HEK293 (cell line): ENCODE measurements at regions not wholly inside any gene's neighbourhood (a gene's known extent, or its start where the extent isn't known, plus 50 kb on each side); places are given as distances from the start of the nearest gene placed in this dataset.

Source experiments
- CTCF ChIA-PET: fragments of 350-600 bp; formaldehyde crosslinking; extraction: SDS; loops from one replicate; lab custom pipeline; 2021; ENCODE audit warnings: antibody characterized with exemption; lab: Yijun Ruan, JAX
- POLR2A ChIA-PET: fragments of 300-600 bp; formaldehyde crosslinking; extraction: SDS; loops from one replicate; lab custom pipeline; 2020; ENCODE audit warnings: antibody characterized with exemption, inconsistent platforms; lab: Yijun Ruan, JAX
- H3K27ac ChIP-seq: fragments of 200-500 bp; sonication (Bioruptor generic); 2 replicates; pipeline ENCODE4 v1.5.1; 2014; ENCODE audit warnings: low read depth, low read length, control low read depth, inconsistent platforms; ENCODE audit errors: extremely low read depth
- H3K36me3 ChIP-seq, 2 experiments: fragments of 200-500 bp in 1 of 2; sonication (Bioruptor generic) in 1 of 2; 1 replicate in 1 of 2; 2 replicates in 1 of 2; pipeline ENCODE4 v1.5.1; 2014 to 2017; ENCODE audit warnings: inconsistent platforms in 2 of 2, low read length in 2 of 2; ENCODE audit not compliant: control insufficient read depth in 2 of 2, insufficient read depth in 1 of 2
- H3K4me1 ChIP-seq: fragments of 200-500 bp; sonication (Bioruptor generic); 2 replicates; pipeline ENCODE4 v1.5.1; 2014; ENCODE audit warnings: mild to moderate bottlenecking, low read length, inconsistent platforms; ENCODE audit not compliant: control insufficient read depth, insufficient read depth
- H3K4me3 ChIP-seq: 2 replicates; pipeline ENCODE4 v1.5.1; 2011; ENCODE audit warnings: low read depth, mild to moderate bottlenecking, control low read depth, low read length, moderate library complexity
- H3K9me3 ChIP-seq: fragments of 200-500 bp; sonication (Bioruptor generic); 2 replicates; pipeline ENCODE4 v1.5.1; 2014; ENCODE audit warnings: low read depth, low read length, inconsistent platforms; ENCODE audit not compliant: control insufficient read depth, insufficient read depth
- BCL11B ChIP-seq: fragments of 450-650 bp; formaldehyde crosslinking; IDR thresholded peaks from 2 replicates; pipeline ENCODE4 v1.5.1; 2016; ENCODE audit warnings: low read depth, missing biosample characterization, missing genetic modification characterization
- KLF9 ChIP-seq: fragments of 450-650 bp; formaldehyde crosslinking; IDR thresholded peaks from 2 replicates; pipeline ENCODE4 v1.5.1; 2016; ENCODE audit warnings: missing biosample characterization, missing genetic modification characterization, low read depth
- MZF1 ChIP-seq: fragments of 450-650 bp; formaldehyde crosslinking; IDR thresholded peaks from 2 replicates; pipeline ENCODE4 v1.5.1; 2017; ENCODE audit warnings: missing biosample characterization, missing genetic modification characterization, borderline replicate concordance
- OVOL3 ChIP-seq: fragments of 450-650 bp; formaldehyde crosslinking; IDR thresholded peaks from 2 replicates; pipeline ENCODE4 v1.5.1; 2016; ENCODE audit warnings: missing biosample characterization, missing genetic modification characterization
- REPIN1 ChIP-seq: fragments of 450-650 bp; formaldehyde crosslinking; IDR thresholded peaks from 2 replicates; pipeline ENCODE4 v1.5.1; 2017; ENCODE audit warnings: missing biosample characterization, missing genetic modification characterization, low read depth
- SP2 ChIP-seq: fragments of 450-650 bp; formaldehyde crosslinking; IDR thresholded peaks from 2 replicates; pipeline ENCODE4 v1.5.1; 2016; ENCODE audit warnings: missing biosample characterization, missing genetic modification characterization
- ZBTB8A ChIP-seq: fragments of 450-650 bp; formaldehyde crosslinking; IDR thresholded peaks from 2 replicates; pipeline ENCODE4 v1.5.1; 2016; ENCODE audit warnings: missing biosample characterization, missing genetic modification characterization
- ZNF10 ChIP-seq: fragments of 450-650 bp; formaldehyde crosslinking; IDR thresholded peaks from 2 replicates; pipeline ENCODE4 v1.5.1; 2017; ENCODE audit warnings: missing biosample characterization, missing genetic modification characterization
- ZNF184 ChIP-seq: fragments of 450-650 bp; IDR thresholded peaks from 2 replicates; pipeline ENCODE4 v1.5.1; 2018; ENCODE audit warnings: missing biosample characterization, mild to moderate bottlenecking, missing genetic modification characterization
- ZNF311 ChIP-seq: fragments of 450-650 bp; formaldehyde crosslinking; IDR thresholded peaks from 2 replicates; pipeline ENCODE4 v1.5.1; 2017; ENCODE audit warnings: missing biosample characterization, missing genetic modification characterization, borderline replicate concordance
- ZNF324 ChIP-seq: fragments of 450-650 bp; formaldehyde crosslinking; IDR thresholded peaks from 2 replicates; pipeline ENCODE4 v1.5.1; 2016; ENCODE audit warnings: missing biosample characterization, missing genetic modification characterization
- ZNF514 ChIP-seq: fragments of 450-650 bp; formaldehyde crosslinking; IDR thresholded peaks from 2 replicates; pipeline ENCODE4 v1.5.1; 2016; ENCODE audit warnings: missing biosample characterization, missing genetic modification characterization
- ZNF529 ChIP-seq: fragments of 450-650 bp; formaldehyde crosslinking; IDR thresholded peaks from 2 replicates; pipeline ENCODE4 v1.5.1; 2017; ENCODE audit warnings: missing genetic modification characterization, missing biosample characterization; ENCODE audit not compliant: insufficient replicate concordance
- ZNF548 ChIP-seq: fragments of 450-650 bp; formaldehyde crosslinking; IDR thresholded peaks from 2 replicates; pipeline ENCODE4 v1.5.1; 2016; ENCODE audit warnings: missing biosample characterization, missing genetic modification characterization
- ZNF560 ChIP-seq: fragments of 450-650 bp; formaldehyde crosslinking; IDR thresholded peaks from 2 replicates; pipeline ENCODE4 v1.5.1; 2017; ENCODE audit warnings: missing biosample characterization, missing genetic modification characterization, borderline replicate concordance
- ZNF561 ChIP-seq: fragments of 450-650 bp; IDR thresholded peaks from 2 replicates; pipeline ENCODE4 v1.5.1; 2018; ENCODE audit warnings: missing biosample characterization, missing genetic modification characterization, borderline replicate concordance
- ZNF623 ChIP-seq: fragments of 450-650 bp; formaldehyde crosslinking; IDR thresholded peaks from 2 replicates; pipeline ENCODE4 v1.5.1; 2016; ENCODE audit warnings: missing biosample characterization, missing genetic modification characterization
- ZNF707 ChIP-seq: fragments of 450-650 bp; formaldehyde crosslinking; IDR thresholded peaks from 2 replicates; pipeline ENCODE4 v1.5.1; 2016; ENCODE audit warnings: missing biosample characterization, missing genetic modification characterization
- ZNF837 ChIP-seq: fragments of 450-650 bp; formaldehyde crosslinking; IDR thresholded peaks from 2 replicates; pipeline ENCODE4 v1.5.1; 2016; ENCODE audit warnings: missing biosample characterization, missing genetic modification characterization
- TF ChIP-seq, protein P1 (sequence below): fragments of 450-650 bp; formaldehyde crosslinking; IDR thresholded peaks from 2 replicates; pipeline ENCODE4 v1.5.1; 2016; ENCODE audit warnings: missing biosample characterization, missing genetic modification characterization
- TF ChIP-seq, protein P2 (sequence below): fragments of 450-650 bp; formaldehyde crosslinking; IDR thresholded peaks from 2 replicates; pipeline ENCODE4 v1.5.1; 2016; ENCODE audit warnings: missing biosample characterization, missing genetic modification characterization
- TF ChIP-seq, protein P3 (sequence below): fragments of 450-650 bp; formaldehyde crosslinking; IDR thresholded peaks from 2 replicates; pipeline ENCODE4 v1.5.1; 2017; ENCODE audit warnings: missing biosample characterization, mild to moderate bottlenecking, missing genetic modification characterization, moderate library complexity
- TF ChIP-seq, protein P4 (sequence below): fragments of 450-650 bp; formaldehyde crosslinking; IDR thresholded peaks from 2 replicates; pipeline ENCODE4 v1.5.1; 2016; ENCODE audit warnings: missing biosample characterization, missing genetic modification characterization

DNA sequence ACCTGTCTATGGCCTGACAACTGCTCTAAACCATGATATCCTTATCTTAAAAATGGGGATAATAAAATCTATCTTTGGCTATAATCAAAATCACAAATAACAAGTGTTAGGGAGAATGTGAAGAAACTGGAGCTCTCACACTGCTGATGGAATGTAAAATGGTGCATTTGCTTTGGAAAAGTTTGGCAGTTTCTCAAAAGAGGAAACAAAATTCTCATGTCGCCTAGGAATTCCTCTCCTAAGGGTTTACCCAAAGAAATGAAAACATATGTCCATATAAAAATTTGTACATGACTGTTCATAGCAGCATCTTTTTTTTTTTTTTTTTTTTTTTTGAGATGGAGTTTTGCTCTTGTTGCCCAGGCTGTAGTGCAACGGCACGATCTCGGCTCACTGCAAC lies 64.3 kb downstream of the ZNF281 start (continued):
- TF ChIP-seq ZNF529: no peak
- no peak for TF ChIP-seq ZNF560 (tag by site-specific recombination)
- TF ChIP-seq ZNF184 (tag by site-specific recombination): no peak
- TF ChIP-seq ZBTB8A: no peak
- no peak for TF ChIP-seq OVOL3 (tag by site-specific recombination)
- TF ChIP-seq ZNF10 (tag by site-specific recombination): no peak
- TF ChIP-seq, all 188 proteins: peak for 0

DNA sequence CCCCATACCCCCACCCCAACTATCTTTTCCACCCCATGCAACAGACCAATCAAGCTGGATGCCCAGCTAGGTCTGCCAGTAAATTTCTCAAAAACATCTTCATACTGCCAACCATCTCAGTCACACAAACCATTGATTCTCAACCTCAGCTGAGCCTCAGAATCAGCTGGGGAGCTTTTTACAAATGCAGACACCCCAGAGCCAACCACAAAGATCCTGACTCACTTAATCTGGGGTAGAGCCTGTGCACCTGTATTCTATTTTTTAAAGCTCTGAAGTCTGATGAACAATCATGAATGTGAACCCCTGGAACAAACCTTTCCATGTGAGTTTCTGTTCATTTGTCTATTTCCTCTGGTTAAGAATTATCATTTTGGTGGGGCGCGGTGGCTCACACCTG lies 66.0 kb downstream of the ZNF281 start:
- no peaks in the 10 kb centered on the region for H3K36me3 ChIP-seq
- TF ChIP-seq, protein P1, sequence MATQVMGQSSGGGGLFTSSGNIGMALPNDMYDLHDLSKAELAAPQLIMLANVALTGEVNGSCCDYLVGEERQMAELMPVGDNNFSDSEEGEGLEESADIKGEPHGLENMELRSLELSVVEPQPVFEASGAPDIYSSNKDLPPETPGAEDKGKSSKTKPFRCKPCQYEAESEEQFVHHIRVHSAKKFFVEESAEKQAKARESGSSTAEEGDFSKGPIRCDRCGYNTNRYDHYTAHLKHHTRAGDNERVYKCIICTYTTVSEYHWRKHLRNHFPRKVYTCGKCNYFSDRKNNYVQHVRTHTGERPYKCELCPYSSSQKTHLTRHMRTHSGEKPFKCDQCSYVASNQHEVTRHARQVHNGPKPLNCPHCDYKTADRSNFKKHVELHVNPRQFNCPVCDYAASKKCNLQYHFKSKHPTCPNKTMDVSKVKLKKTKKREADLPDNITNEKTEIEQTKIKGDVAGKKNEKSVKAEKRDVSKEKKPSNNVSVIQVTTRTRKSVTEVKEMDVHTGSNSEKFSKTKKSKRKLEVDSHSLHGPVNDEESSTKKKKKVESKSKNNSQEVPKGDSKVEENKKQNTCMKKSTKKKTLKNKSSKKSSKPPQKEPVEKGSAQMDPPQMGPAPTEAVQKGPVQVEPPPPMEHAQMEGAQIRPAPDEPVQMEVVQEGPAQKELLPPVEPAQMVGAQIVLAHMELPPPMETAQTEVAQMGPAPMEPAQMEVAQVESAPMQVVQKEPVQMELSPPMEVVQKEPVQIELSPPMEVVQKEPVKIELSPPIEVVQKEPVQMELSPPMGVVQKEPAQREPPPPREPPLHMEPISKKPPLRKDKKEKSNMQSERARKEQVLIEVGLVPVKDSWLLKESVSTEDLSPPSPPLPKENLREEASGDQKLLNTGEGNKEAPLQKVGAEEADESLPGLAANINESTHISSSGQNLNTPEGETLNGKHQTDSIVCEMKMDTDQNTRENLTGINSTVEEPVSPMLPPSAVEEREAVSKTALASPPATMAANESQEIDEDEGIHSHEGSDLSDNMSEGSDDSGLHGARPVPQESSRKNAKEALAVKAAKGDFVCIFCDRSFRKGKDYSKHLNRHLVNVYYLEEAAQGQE: no peak
- no peak for TF ChIP-seq ZNF324 (tag by site-specific recombination)
- no peak for TF ChIP-seq ZNF514 (tag by site-specific recombination)
- TF ChIP-seq ZNF561 (tag by site-specific recombination): no peak
- TF ChIP-seq ZNF707: no peak
- no peak for TF ChIP-seq ZNF623 (tag by site-specific recombination)
- no peak for TF ChIP-seq MZF1 (tag by site-specific recombination)
- no peak for TF ChIP-seq SP2 (tag by site-specific recombination)
- TF ChIP-seq ZNF837 (tag by site-specific recombination): no peak
- TF ChIP-seq ZNF548 (tag by site-specific recombination): no peak
- TF ChIP-seq, protein P2, sequence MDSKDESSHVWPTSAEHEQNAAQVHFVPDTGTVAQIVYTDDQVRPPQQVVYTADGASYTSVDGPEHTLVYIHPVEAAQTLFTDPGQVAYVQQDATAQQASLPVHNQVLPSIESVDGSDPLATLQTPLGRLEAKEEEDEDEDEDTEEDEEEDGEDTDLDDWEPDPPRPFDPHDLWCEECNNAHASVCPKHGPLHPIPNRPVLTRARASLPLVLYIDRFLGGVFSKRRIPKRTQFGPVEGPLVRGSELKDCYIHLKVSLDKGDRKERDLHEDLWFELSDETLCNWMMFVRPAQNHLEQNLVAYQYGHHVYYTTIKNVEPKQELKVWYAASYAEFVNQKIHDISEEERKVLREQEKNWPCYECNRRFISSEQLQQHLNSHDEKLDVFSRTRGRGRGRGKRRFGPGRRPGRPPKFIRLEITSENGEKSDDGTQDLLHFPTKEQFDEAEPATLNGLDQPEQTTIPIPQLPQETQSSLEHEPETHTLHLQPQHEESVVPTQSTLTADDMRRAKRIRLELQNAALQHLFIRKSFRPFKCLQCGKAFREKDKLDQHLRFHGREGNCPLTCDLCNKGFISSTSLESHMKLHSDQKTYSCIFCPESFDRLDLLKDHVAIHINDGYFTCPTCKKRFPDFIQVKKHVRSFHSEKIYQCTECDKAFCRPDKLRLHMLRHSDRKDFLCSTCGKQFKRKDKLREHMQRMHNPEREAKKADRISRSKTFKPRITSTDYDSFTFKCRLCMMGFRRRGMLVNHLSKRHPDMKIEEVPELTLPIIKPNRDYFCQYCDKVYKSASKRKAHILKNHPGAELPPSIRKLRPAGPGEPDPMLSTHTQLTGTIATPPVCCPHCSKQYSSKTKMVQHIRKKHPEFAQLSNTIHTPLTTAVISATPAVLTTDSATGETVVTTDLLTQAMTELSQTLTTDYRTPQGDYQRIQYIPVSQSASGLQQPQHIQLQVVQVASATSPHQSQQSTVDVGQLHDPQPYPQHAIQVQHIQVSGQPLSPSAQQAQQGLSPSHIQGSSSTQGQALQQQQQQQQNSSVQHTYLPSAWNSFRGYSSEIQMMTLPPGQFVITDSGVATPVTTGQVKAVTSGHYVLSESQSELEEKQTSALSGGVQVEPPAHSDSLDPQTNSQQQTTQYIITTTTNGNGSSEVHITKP (tag by site-specific recombination): no peak
- POLR2A ChIA-PET: no interaction called here
- no peak overlapping the region for H3K4me3 ChIP-seq
- CTCF ChIA-PET: no interaction called here
- H3K4me1 ChIP-seq: no peaks in the 10 kb centered on the region
- H3K27ac ChIP-seq: no peak overlapping the region
- H3K9me3 ChIP-seq: no peaks in the 10 kb centered on the region

DNA sequence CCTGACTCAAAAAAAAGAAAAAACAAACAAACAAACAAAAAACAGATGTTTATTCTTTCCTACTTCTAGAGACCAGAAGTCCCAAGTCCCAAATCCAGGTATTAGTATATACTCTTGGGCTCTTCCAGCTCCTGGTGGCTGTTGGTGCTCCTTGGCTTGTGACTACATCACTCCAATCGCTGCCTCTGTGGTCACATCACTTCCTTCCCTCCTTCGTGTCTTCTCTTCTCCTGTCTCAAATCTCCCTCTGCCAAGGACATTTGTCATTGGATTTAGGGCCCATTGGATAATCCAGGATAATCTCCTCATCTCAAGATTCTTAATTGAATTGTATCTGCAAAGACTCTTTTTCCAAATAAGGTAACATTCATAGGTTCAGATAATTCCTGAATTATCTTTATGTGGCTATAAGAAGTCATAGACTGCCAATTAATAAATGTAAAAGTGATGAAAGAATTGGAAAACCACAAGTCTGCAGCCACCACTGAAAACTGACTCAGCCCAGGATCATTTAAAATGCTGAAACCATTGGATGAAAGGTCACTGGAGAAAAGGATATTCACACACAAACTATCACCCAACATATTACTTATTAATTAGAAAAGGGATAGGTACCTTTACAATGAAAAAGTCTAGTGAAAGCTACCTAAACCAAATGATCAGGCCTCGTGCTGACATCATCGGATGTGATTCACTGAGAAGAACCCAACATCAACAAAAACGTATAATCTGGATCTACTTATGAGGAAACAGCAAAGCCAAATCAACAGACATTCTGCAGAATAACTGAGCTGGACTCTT lies 67.1 kb downstream of the ZNF281 start:
- CTCF ChIA-PET: interaction anchor here (0.6 kb wide), 1 partner anchor 399 kb away, joined by 3 read pairs; no protein-coding TSS in a partner anchor
- Histone ChIP-seq H3K27ac (no peak overlapping the region), H3K4me1 (no peaks in the 10 kb centered on the region), H3K9me3 (no peaks in the 10 kb centered on the region), H3K4me3 (no peak overlapping the region), H3K36me3 (no peaks in the 10 kb centered on the region)
- POLR2A ChIA-PET: no interaction called here
- TF ChIP-seq REPIN1 (tag by site-specific recombination): no peak
- TF ChIP-seq, protein P3, sequence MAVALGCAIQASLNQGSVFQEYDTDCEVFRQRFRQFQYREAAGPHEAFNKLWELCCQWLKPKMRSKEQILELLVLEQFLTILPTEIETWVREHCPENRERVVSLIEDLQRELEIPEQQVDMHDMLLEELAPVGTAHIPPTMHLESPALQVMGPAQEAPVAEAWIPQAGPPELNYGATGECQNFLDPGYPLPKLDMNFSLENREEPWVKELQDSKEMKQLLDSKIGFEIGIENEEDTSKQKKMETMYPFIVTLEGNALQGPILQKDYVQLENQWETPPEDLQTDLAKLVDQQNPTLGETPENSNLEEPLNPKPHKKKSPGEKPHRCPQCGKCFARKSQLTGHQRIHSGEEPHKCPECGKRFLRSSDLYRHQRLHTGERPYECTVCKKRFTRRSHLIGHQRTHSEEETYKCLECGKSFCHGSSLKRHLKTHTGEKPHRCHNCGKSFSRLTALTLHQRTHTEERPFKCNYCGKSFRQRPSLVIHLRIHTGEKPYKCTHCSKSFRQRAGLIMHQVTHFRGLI (tag by site-specific recombination): no peak
- TF ChIP-seq, protein P4, sequence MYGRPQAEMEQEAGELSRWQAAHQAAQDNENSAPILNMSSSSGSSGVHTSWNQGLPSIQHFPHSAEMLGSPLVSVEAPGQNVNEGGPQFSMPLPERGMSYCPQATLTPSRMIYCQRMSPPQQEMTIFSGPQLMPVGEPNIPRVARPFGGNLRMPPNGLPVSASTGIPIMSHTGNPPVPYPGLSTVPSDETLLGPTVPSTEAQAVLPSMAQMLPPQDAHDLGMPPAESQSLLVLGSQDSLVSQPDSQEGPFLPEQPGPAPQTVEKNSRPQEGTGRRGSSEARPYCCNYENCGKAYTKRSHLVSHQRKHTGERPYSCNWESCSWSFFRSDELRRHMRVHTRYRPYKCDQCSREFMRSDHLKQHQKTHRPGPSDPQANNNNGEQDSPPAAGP: no peak
- no peak for TF ChIP-seq KLF9
- no peak for TF ChIP-seq BCL11B (tag by site-specific recombination)
- TF ChIP-seq ZNF561 (tag by site-specific recombination): no peak
- TF ChIP-seq ZNF311 (tag by site-specific recombination): no peak
